ENCODE measurements at regions not wholly inside any gene's neighbourhood (a gene's known extent, or its start where the extent isn't known, plus 50 kb on each side); places are given as distances from the start of the nearest gene placed in this dataset.

DNA sequence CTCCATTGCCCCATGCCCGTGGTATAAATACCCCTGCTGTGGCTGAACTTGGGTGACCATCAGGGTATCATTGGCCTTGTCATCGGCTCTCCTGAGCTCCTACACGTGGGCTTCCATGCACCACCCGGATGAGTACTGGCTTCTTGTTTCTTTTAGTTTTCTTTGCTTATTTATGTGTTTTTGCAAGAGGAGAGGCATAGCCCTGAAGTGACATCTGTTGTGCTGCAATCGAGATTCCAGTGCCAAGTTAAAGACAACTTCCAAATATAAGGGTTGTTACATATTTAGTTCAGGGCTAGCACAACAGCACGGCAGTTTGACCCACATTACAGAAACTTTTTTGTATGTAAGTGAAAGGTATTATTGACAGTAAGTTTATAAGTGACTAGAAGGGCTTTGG, 1087.1 kb downstream of the TBC1D22A start:
- no peak for DNase-seq

DNA sequence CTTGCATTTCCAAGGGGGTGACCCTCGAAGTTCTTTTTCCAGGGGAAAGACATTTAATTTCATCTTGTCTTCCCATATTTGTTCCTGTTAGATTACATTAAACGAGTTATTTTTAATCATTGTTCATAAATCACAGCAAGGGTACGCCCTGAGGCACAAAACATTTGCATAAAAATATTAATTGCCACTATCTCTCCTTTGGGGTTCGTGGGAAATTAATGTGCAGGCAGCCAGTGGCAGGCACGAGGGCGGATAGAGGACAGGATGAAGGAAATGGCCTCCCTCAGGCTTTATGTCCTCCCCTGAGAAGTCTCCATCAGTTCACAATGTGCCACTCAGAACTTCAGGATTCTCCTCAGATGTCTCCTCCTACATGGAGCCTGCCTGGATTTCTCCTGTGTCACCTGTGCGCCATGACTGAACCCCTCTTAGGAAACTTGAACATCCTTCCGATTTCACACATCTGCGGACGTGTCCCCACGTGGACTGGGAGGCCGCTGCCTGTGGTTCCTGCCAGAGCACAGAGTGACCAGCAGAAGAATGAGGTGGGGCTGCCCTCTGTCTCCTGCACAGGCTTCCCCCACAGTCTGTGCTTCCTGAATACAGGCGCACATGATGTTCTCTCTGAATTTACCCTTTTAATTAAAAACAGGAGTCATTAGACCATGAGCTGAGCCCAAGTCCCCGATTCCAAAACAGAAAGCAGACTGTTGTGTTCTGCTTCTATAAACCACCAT, 1085.9 kb downstream of the TBC1D22A start:
- no peak for DNase-seq

DNA sequence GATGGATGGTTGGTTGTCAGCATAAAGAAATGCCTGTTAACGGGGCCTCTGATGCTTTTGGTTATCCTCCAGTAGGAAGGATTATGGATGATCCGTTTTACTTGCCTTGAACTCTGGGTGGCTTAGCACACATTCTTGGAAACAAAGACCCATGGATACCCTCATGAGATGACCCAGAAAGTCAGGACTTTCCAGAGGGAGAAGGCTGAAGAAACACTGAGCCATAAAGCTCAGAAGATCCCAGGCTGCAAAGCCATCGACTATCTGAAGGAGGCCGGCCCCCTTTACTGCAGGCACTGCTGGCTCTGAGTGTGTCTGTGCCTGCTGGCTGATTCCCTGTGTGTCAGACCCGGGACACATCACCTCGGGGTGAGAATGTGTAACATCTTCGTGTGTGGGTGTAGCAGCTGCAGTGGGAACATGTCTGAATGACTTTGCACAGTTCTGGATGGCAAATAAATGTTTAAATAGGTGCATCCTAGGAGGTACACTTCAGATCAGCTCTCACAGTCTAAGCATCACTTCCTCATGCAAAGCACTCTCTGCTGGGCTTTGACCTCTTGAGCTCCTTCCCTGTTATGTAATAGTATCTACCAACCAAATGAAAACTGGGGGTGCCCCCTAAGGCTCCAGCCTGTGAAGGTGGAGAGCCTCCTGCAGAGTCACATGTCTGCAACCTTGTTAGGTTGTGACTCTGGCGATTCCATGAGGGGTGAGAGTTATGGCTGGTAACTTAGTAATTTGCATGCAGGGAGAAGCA, 1084.9 kb downstream of the TBC1D22A start:
- no peak for DNase-seq

- no peak for DNase-seq
These were observed 1083.8 kb downstream of the TBC1D22A start for GRCh38 chr22:47846206-47846605.

DNA sequence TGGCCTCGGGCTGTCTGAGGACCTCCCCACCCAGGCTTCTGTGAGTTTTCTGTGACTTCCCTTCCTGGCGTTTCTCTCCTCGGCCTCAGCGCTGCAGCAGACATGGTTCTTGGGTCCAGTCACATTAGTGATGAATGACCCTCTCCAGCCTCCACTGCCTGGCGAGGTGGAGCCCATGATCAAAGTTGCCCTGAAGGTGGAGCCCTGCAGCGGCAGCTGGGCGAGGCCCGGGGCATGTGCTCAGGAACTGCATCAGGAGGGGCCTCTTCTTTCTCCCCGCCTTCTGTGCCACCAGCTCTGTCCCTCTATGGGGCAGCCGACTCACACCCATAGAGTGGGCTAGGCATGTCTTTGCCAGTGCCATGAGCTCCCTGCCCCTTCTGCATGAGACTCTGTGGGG, 1079.7 kb downstream of the TBC1D22A start:
- DNase-seq, result no peak

GRCh38 chr22:47841156-47841555, 1078.7 kb downstream of the TBC1D22A start:
- DNase-seq, result no peak

GRCh38 chr22:47839595-47840227, 1077.3 kb downstream of the TBC1D22A start:
- no peak for DNase-seq

DNA sequence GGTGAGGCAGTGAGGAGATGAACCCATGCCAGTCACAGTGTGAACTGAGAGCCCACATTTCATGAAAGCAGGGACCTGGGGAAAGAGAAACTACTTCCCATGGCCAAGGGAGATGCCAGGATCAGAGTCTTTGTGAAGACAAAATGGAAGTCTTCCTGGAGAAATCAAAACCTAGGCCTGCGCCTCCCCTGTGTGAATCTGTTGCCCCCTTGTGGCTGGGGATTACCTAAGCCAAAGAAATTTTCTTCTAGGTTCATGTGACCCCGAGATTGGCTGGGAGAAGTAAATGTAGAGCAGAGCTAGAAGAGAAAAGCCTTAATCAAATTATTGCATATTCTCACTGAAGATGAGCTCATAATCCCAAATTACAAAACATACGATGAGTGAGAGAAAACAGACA, 1075.3 kb downstream of the TBC1D22A start:
- no peak for DNase-seq

DNA sequence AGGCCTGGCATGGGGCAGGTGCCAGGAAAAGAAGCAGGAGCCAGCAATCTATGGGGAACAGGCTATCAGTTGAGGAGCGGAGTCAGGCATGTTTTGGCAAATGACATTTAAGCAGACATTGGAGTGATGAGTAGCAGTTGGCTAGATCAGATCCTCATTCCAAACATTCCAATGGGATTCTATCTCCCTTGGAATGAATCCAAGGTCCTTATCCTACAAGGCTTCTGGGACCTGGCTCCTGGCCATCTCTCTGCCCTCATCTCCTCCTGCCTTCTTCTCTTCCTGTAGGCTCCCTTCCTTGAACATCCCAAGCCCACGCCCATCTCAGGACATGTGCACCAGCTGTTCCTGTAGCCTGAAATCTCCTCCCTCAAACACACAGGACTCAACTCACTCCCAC, 1074.5 kb downstream of the TBC1D22A start:
- peak; percentile 2 for DNase-seq

- peak; percentile 3 for DNase-seq
These were observed 1073.3 kb downstream of the TBC1D22A start for GRCh38 chr22:47835726-47836125.

GRCh38 chr22:47826016-47826415, 1063.6 kb downstream of the TBC1D22A start:
- no peak for DNase-seq

DNA sequence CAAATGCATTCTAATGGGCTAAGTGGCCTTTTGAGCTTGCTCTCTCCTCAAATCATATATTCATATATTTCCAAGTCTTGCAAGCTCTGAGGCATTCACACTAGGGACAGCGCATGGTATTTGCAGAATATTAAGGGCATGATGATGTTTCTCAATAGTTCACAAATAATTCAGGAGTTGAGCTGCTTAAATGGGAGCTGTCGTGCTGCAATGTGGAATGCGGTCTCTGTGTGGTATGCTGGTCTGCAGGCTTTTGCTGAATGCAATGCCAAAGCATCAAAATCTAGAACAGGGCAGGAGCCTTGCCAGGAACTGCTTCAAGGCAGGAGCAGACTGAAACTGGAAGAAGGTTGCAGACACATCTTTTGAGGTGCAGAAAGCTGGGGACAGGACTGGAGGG, 1060.0 kb downstream of the TBC1D22A start:
- DNase-seq, result no peak

DNA sequence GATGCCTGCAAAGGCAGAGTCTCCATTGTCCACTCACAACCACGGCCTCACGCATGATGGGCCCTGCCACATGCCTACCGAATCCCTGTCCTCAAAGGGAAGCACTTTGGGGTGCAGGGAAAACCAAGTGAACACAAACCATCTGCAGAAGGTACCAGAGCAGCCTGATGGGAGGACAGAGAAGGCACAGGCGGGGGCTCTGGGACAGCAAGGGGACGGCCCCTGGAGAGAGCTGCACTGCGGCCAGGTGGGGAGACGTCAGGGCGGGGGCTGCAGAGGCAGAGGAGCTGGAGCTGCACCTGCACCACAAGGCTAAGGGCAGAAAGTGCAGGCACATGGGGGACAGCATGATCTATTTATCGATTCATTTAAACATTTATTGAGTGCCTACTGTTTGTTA, 1056.0 kb downstream of the TBC1D22A start:
- DNase-seq, result no peak

DNA sequence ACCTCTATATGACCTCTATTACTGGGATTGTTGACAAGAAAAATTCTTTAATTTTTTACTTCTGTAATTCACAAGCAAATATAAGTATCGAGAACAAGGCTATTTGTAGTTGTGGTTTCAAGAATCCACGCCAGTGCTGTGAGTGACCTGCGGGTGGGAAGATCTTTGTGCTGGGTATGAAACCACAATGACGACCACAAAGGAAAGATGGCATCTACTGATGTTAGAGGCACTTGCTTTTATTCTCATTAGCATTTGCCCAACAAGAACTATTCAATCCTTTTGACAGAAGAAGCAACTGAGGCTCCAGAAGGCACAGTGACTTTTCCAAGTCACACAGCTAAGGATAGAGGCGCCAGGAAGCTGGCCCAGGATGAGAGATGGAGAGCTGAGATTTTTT, 1054.9 kb downstream of the TBC1D22A start:
- DNase-seq, result no peak

DNA sequence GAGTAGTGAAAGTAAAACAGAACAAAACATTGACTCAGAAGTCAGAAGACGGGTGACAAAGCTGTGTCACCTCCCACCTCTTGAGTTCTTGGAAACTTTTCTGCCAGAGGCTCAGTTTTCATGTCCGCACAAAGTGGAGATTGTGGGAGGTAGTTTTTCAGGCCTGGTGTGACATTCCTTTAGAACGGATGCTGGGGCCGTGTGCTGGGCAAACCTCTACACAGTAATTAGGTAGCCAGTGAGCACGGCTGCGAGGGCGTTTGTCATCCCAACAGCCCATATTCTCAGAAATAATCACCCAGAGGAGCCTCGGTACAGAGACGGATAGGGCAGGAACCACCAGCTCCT, 1054.4 kb downstream of the TBC1D22A start:
- no peak for DNase-seq

DNA sequence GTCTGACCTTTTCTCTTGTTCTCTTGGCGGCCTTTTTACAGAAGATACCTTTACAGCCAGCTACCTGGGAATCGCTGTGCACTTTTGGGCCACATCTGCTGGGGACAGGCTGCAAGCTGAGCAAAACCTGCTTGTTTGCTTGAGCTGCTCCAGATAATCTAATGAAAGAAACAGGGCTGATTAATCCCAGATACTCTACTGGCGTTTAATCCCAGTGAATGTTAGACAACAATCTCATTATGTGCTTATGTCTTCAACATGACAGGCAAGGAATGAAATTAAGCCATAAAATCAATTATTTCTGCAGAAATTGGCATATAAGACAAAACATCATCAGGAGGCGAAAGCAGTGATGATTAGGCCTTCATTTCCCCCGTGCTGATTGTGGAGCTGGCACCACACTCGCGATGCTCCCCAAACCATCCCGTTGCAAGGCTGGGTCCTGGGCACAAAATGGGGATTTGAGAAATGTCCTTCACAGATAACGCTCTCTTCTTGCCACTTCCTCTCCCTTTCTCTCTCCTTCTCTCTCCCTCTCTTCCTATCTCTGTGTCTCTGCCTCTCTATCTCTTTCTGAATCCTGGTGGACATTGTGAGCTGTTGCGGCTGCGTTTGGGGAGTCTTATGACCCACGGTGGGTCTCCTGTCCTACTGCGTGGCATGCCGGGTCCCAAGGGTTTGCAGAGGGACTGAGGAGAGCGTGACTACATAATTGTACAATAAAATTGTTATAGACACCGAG, 1053.8 kb downstream of the TBC1D22A start:
- DNase-seq, result no peak

DNA sequence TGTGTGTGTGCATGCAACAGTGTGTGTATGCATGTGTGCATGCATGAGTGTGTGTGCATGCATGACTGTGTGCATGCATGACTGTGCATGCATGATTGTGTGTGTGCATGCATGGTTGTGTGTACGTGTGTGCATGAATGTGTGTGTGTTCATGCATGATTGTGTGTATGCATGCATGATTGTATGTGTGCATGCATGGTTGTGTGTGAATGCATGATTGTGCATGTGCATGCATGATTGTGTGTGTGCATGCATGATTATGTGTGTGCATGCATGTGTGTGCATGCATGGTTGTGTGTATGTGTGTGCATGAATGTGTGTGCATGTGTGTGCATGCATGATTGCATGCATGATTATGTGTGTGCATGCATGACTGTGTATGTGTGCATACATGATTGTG, 1052.0 kb downstream of the TBC1D22A start:
- no peak for DNase-seq

- DNase-seq, result no peak
These were observed 1051.2 kb downstream of the TBC1D22A start for GRCh38 chr22:47813661-47814060.

DNA sequence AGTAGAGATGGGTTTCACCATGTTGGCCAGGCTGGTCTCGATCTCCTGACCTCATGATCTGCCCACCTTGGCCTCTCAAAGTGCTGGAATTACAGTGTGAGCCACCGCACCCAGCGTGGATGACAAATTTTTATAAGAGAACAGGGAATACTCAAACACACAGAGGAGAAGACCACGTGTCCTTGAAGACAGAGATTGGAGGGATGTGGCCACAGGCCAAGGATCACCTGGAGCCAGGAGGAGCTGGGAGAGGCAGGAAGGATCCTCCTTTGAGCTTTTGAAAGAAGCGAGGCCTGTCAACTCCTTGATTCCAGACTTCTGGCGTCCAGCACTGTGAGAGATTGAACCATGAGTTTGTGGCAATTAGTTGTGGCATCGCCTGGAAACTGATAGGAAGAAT, 1049.5 kb downstream of the TBC1D22A start:
- DNase-seq, result no peak

DNA sequence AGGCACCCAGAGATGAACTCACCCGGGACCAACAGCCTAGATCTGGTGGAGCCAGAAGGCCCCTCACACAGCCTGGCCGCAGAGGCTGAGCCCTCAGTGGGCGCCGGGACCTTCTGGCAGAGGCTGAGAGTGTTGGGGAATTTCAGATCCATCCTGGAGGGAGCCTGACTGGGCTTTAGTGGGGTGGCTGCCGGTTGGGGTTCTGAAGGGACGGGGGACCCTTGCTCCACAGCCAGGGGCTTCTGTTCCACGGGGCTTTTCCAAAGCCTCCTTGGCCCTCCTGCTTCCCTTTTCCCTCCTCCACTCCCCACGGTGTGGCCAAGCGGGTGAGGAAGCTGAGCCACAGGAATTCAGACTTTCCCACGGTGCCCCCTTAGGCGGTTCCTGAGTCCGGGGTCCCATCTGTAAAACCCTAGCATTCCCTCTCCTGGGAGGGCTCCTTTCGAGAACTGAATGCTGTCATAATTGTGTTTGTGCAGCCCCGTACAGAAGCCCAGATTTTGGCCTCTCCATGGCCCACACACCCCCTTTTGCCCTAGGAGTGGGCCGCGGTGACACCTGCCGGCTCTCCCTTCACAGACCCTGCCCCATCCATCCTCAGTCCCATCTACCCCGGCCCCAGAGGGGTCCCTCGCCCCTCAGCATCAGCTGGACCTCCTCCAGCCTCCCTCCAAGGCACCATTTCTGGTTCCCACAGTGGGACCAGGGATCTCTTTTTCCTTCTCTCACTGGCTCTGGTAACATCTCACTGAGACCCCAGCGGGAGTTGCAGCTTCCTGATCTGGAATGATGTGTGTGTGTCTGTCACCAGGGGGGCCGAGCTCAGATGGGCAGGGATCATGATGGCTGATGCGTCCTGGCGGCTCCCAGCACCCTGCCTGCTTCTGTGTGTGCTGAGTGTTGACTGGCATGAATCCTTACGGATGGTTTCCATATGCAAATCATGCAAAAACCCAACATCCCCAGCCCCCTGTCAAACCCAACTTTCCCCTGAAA, 1048.4 kb downstream of the TBC1D22A start:
- no peak for DNase-seq

DNA sequence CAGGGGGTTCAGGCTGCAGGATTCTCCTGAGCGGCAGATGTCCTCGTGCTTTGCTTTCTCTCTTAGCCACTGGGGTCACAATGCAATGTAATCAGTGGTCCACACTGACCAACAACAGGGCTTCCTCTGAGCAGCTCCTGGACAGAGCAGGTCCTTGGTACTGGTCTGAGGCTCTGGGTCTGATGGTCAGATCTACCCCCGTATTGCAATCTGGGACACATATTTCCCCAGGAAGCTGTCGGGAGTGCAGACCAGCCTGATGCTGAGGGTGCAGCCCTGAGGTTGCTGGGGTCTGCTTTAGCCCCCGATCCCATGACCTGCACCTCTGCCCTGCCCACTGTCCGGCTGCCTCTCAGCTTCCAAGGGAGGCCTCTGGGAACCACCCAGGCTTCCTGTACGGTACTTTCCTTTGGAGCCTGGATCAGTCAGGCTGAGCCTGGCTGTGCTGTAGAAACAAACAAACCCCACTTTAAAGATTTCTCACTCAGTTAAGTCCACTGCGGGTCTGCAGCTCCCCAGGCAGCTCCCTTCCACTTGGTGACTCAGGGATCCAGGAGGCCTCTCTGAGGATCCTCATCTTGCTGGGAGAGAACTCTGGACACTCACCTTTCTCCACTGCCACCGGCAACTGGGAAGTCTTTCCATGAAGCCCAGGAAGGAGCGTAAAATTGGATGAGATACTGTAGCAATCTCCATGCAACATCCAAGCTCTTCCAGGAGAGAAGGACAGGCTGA, 1046.6 kb downstream of the TBC1D22A start:
- no peak for DNase-seq

Measured in EL (cell line).